ENCODE measurements at regions not wholly inside any gene's neighbourhood (a gene's known extent, or its start where the extent isn't known, plus 50 kb on each side); places are given as distances from the start of the nearest gene placed in this dataset.

GRCh38 chr5:71948206-71948605, 159.1 kb upstream of the MAP1B start:
- Histone ChIP-seq H3K4me2 (ENCODE audit: low read length) (no peak overlapping the region), H3K9ac (ENCODE audit: low read length) (no peak overlapping the region), H3F3A (ENCODE audit: insufficient read depth, low read length) (no peaks in the 10 kb centered on the region), H3K4me1 (ENCODE audit: insufficient read depth, low read length, severe bottlenecking) (no peaks in the 10 kb centered on the region), H3K9me3 (ENCODE audit: low read length) (no peaks in the 10 kb centered on the region; the same call in 1 of the 2 replicates), H3K36me3 (ENCODE audit: insufficient read depth, low read length) (no peaks in the 10 kb centered on the region), H3K9me2 (ENCODE audit: low read depth, low read length) (no peaks in the 10 kb centered on the region), H3K27me3 (ENCODE audit: insufficient read depth, low read length) (no peaks in the 10 kb centered on the region; the same call in 1 of the 2 replicates), H3K79me2 (ENCODE audit: insufficient read depth, low read length) (no peaks in the 10 kb centered on the region), H4K20me1 (ENCODE audit: insufficient read depth, low read length) (no peaks in the 10 kb centered on the region), H2AFZ (ENCODE audit: low read length) (no peak overlapping the region), H3K4me3 (ENCODE audit: low read depth, low read length, poor library complexity, severe bottlenecking) (no peak overlapping the region), H3K27ac (ENCODE audit: low read depth, low read length, poor library complexity, severe bottlenecking) (no peak overlapping the region)
- TF ChIP-seq EZH2 (IDR thresholded peaks at IDR 0.05; ENCODE audit: borderline replicate concordance, low read length): no peak
- no peak for TF ChIP-seq CTCF (IDR thresholded peaks at IDR 0.05; ENCODE audit: low read length)

GRCh38 chr5:71949772-71950171, 157.5 kb upstream of the MAP1B start:
- Histone ChIP-seq H3K4me2 (ENCODE audit: low read length) (no peak overlapping the region), H3K9me3 (ENCODE audit: low read length) (no peaks in the 10 kb centered on the region; the same call in 1 of the 2 replicates), H4K20me1 (ENCODE audit: insufficient read depth, low read length) (no peaks in the 10 kb centered on the region), H3K9ac (ENCODE audit: low read length) (no peak overlapping the region), H3F3A (ENCODE audit: insufficient read depth, low read length) (no peaks in the 10 kb centered on the region), H3K36me3 (ENCODE audit: insufficient read depth, low read length) (no peaks in the 10 kb centered on the region), H2AFZ (ENCODE audit: low read length) (no peak overlapping the region), H3K9me2 (ENCODE audit: low read depth, low read length) (no peaks in the 10 kb centered on the region), H3K27me3 (ENCODE audit: insufficient read depth, low read length) (peaks cover 3% of the 10 kb centered on the region; the same call in 1 of the 2 replicates), H3K4me3 (ENCODE audit: low read depth, low read length, poor library complexity, severe bottlenecking) (no peak overlapping the region), H3K4me1 (ENCODE audit: insufficient read depth, low read length, severe bottlenecking) (no peaks in the 10 kb centered on the region), H3K27ac (ENCODE audit: low read depth, low read length, poor library complexity, severe bottlenecking) (no peak overlapping the region), H3K79me2 (ENCODE audit: insufficient read depth, low read length) (no peaks in the 10 kb centered on the region)
- TF ChIP-seq CTCF (IDR thresholded peaks at IDR 0.05; ENCODE audit: low read length) (no peak), EZH2 (IDR thresholded peaks at IDR 0.05; ENCODE audit: borderline replicate concordance, low read length) (no peak)

GRCh38 chr5:71953866-71954265, 153.4 kb upstream of the MAP1B start:
- Histone ChIP-seq H3K36me3 (ENCODE audit: insufficient read depth, low read length) (no peaks in the 10 kb centered on the region), H3K79me2 (ENCODE audit: insufficient read depth, low read length) (no peaks in the 10 kb centered on the region), H3K4me2 (ENCODE audit: low read length) (no peak overlapping the region), H3K9ac (ENCODE audit: low read length) (no peak overlapping the region), H3K27me3 (ENCODE audit: insufficient read depth, low read length) (0 out of 2 replicates have a peak, but pooled peaks cover 3% of the 10 kb centered on the region), H3K27ac (ENCODE audit: low read depth, low read length, poor library complexity, severe bottlenecking) (no peak overlapping the region), H3K9me2 (ENCODE audit: low read depth, low read length) (no peaks in the 10 kb centered on the region), H4K20me1 (ENCODE audit: insufficient read depth, low read length) (no peaks in the 10 kb centered on the region), H3K9me3 (ENCODE audit: low read length) (no peaks in the 10 kb centered on the region; the same call in 1 of the 2 replicates), H2AFZ (ENCODE audit: low read length) (no peak overlapping the region), H3K4me3 (ENCODE audit: low read depth, low read length, poor library complexity, severe bottlenecking) (no peak overlapping the region), H3F3A (ENCODE audit: insufficient read depth, low read length) (no peaks in the 10 kb centered on the region), H3K4me1 (ENCODE audit: insufficient read depth, low read length, severe bottlenecking) (no peaks in the 10 kb centered on the region)
- TF ChIP-seq CTCF (IDR thresholded peaks at IDR 0.05; ENCODE audit: low read length) (no peak), EZH2 (IDR thresholded peaks at IDR 0.05; ENCODE audit: borderline replicate concordance, low read length) (no peak)

Measured in OCI-LY1 (cell line).